Esophagus squamous epithelium (tissue), 5 donors: ENCODE measurements at regions not wholly inside any gene's neighbourhood (a gene's known extent, or its start where the extent isn't known, plus 50 kb on each side); places are given as distances from the start of the nearest gene placed in this dataset.

Experiments
- DNase-seq: peaks from one replicate; lab custom pipeline; 2025; lab: John Stamatoyannopoulos, UW
- H3K27ac ChIP-seq, 4 donors: fragments of 200-600 bp; sonication (generic); one replicate each; pipeline ENCODE4 v1.5.1; 2016 to 2019; ENCODE audit warnings: mild to moderate bottlenecking in 1 of 4
- H3K27me3 ChIP-seq, 4 donors: fragments of 200-600 bp; sonication (generic); 1 replicate in 3 of 4; 2 replicates in 1 of 4; pipeline versions ENCODE4 v1.5.1 to v1.6.0; 2017 to 2021; ENCODE audit warnings: antibody characterized with exemption in 1 of 4
- H3K36me3 ChIP-seq, 3 donors: fragments of 200-600 bp; sonication (generic); one replicate each; pipeline ENCODE4 v1.5.1; 2016 to 2019
- H3K4me1 ChIP-seq, 3 donors: fragments of 200-600 bp; sonication (generic); one replicate each; pipeline ENCODE4 v1.5.1; 2017 to 2019
- H3K4me3 ChIP-seq, 4 donors: fragments of 200-600 bp; sonication (generic); 1 replicate in 3 of 4; 2 replicates in 1 of 4; pipeline ENCODE4 v1.5.1; 2016 to 2019; ENCODE audit warnings: mild to moderate bottlenecking in 2 of 4, moderate library complexity in 1 of 4
- H3K9me3 ChIP-seq, 3 donors: fragments of 200-600 bp; sonication (generic); one replicate each; pipeline ENCODE4 v1.5.1; 2016 to 2019
- CTCF ChIP-seq, 6 experiments: fragments of 450-650 bp in 4 of 6; fragments of 200-600 bp in 2 of 6; sonication (generic) in 2 of 6; IDR thresholded peaks; one replicate each; pipeline ENCODE4 v1.5.1; 2016 to 2019; ENCODE audit warnings: antibody characterized with exemption in 6 of 6, mild to moderate bottlenecking in 4 of 6, moderate library complexity in 4 of 6
- POLR2A ChIP-seq, 4 donors: fragments of 450-650 bp; IDR thresholded peaks; one replicate each; pipeline ENCODE4 v1.6.1; 2017; ENCODE audit warnings: antibody characterized with exemption in 4 of 4, mild to moderate bottlenecking in 4 of 4, moderate library complexity in 3 of 4
- WGBS, 2 donors: methylation state at CpG; one replicate each; pipeline ENCODE4 v1.1.5; 2018; 5-methylcytosine and 5-hydroxymethylcytosine counted together
- intact Hi-C: fragments of 100-400 bp; cut with DNase I; formaldehyde crosslinking; loops from one replicate; pipeline ENCODE4 v1.15.0; 2022
- donor health status: DM: yes; HTN: yes; CAD: no.

- H3K27me3 ChIP-seq: no peaks in the 10 kb centered on the region
- H3K27ac ChIP-seq: no peak overlapping the region
- peaks cover 0 to 10% (median 0%) of the 10 kb centered on the region in 3 donors for H3K4me1 ChIP-seq
- no peaks in the 10 kb centered on the region for H3K36me3 ChIP-seq
- H3K4me3 ChIP-seq: no peak overlapping the region
- TF ChIP-seq POLR2A (IDR thresholded peaks at IDR 0.05): no peak
- TF ChIP-seq CTCF (IDR thresholded peaks at IDR 0.05): no peak
- no peaks in the 10 kb centered on the region for H3K9me3 ChIP-seq
- intact Hi-C loops: no loop called here
- DNase-seq: no peak
- 67 to 71% methylated on average over 4 of the region's 4 CpGs for WGBS, 2 donors
Measured at GRCh38 chr11:27857588-27857987, 157.3 kb upstream of the BDNF start.

GRCh38 chr11:27857014-27857413, 156.8 kb upstream of the BDNF start:
- WGBS, 2 donors: 40 to 65% methylated on average over 4 of the region's 4 CpGs
- Histone ChIP-seq H3K9me3 (no peaks in the 10 kb centered on the region), H3K27ac (no peak overlapping the region), H3K4me3 (no peak overlapping the region), H3K4me1 (peaks cover 0 to 5% (median 0%) of the 10 kb centered on the region in 3 donors), H3K27me3 (no peaks in the 10 kb centered on the region), H3K36me3 (no peaks in the 10 kb centered on the region)
- no peak for DNase-seq
- TF ChIP-seq POLR2A (IDR thresholded peaks at IDR 0.05) (no peak), CTCF (IDR thresholded peaks at IDR 0.05) (no peak)
- intact Hi-C loops: no loop called here

DNA sequence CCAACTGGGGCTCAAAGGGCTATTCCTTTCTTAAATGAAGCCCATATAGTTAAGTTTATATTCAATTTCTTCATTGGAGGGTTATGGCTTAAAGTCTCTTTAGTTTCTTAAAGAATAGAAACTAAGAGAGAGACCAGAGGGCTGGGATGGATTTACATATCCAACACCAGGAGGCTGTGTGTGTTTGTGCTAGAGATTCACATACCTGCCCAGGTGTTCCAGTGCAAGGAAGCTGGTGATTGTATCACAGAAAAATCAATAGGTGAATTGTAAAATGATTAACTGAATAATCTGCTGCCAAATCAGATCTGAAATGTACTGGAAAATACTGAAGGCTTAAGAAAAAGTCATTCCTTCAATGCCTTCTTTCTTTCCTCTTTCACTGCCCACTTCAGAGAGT, 148.2 kb upstream of the BDNF start:
- no peaks in the 10 kb centered on the region for H3K36me3 ChIP-seq
- H3K4me3 ChIP-seq: no peak overlapping the region
- no peaks in the 10 kb centered on the region for H3K9me3 ChIP-seq
- TF ChIP-seq CTCF (IDR thresholded peaks at IDR 0.05): no peak
- TF ChIP-seq POLR2A (IDR thresholded peaks at IDR 0.05): no peak
- H3K27me3 ChIP-seq: no peaks in the 10 kb centered on the region
- intact Hi-C loops: no loop called here
- H3K27ac ChIP-seq: no peak overlapping the region
- H3K4me1 ChIP-seq: no peaks in the 10 kb centered on the region
- no peak for DNase-seq

DNA sequence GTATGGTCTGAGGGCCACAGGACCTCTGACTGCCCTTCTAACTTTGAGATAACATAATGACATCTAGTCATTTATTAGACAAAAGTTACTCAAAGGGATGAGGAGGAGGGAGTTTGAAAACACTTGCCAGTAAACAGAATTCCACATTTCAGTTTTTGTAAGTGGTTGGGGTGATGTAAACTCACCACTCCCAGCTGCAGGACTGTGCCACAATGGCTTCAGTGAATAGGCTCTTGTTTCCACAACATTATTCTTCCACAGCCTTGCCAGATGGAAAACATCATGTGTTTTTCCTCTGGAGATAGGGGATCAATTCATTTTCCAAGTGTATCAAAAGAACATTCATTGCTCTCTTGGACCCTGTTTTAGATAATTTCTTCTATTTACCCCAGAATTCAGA, 147.2 kb upstream of the BDNF start:
- no peak overlapping the region for H3K27ac ChIP-seq
- H3K9me3 ChIP-seq: no peaks in the 10 kb centered on the region
- no peaks in the 10 kb centered on the region for H3K36me3 ChIP-seq
- H3K4me3 ChIP-seq: no peak overlapping the region
- intact Hi-C loops: no loop called here
- no peak for DNase-seq
- H3K27me3 ChIP-seq: no peaks in the 10 kb centered on the region
- TF ChIP-seq POLR2A (IDR thresholded peaks at IDR 0.05): no peak
- no peak for TF ChIP-seq CTCF (IDR thresholded peaks at IDR 0.05)
- no peaks in the 10 kb centered on the region for H3K4me1 ChIP-seq

GRCh38 chr11:27842290-27842689, 142.0 kb upstream of the BDNF start:
- intact Hi-C loops: no loop called here
- TF ChIP-seq CTCF (IDR thresholded peaks at IDR 0.05) (no peak), POLR2A (IDR thresholded peaks at IDR 0.05) (no peak)
- no peaks in the 10 kb centered on the region for H3K4me1 ChIP-seq

More at GRCh38 chr11:27842290-27842689, 142.0 kb upstream of the BDNF start:
- Histone ChIP-seq H3K36me3 (no peaks in the 10 kb centered on the region), H3K27ac (no peak overlapping the region), H3K9me3 (no peaks in the 10 kb centered on the region), H3K27me3 (no peaks in the 10 kb centered on the region), H3K4me3 (no peak overlapping the region)
- DNase-seq: no peak
